HG03159 (cell line): ENCODE measurements at regions not wholly inside any gene's neighbourhood (a gene's known extent, or its start where the extent isn't known, plus 50 kb on each side); places are given as distances from the start of the nearest gene placed in this dataset.

Experiments
- ATAC-seq: cut with Tn5 transposase; IDR thresholded peaks from one replicate; pipeline ENCODE4 v1.9.1; 2021; ENCODE audit warnings: mild to moderate bottlenecking, moderate library complexity; ENCODE audit not compliant: unreplicated experiment

DNA sequence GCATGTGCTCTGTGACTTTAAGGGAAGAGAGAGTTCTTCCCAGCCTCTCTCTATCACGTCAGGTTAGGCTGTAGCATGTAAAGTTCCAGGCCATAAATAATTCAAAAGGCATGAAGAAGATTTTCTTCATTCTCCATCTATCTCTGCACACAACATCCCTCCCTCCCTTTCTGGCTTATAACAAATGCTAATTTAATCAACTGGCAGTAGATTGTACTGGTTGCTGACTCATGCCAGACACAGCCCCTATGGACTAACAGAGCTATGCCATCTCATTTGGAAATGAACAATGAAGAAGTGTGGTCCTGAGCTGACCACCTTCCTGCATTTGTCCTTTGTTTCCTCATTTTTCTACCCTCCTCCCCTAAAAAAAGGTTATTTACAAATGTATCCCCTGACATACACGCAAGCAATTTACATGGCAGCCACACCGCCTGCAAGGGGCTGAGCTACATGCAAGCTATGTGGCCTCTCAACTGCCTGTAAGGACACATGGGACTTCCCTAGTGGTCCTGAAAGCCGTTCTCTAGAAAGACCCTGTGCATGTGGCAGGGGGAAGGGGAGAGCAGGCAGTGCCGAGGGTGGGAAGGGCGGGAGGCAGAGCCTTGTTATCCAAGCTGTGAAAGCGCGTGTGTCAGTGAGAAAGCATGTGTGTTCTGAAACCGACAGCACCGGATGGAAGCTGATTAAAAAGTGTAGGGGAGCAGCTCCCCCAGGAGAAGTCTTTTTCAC lies 90.9 kb upstream of the KLF7 start:
- no peak for ATAC-seq

DNA sequence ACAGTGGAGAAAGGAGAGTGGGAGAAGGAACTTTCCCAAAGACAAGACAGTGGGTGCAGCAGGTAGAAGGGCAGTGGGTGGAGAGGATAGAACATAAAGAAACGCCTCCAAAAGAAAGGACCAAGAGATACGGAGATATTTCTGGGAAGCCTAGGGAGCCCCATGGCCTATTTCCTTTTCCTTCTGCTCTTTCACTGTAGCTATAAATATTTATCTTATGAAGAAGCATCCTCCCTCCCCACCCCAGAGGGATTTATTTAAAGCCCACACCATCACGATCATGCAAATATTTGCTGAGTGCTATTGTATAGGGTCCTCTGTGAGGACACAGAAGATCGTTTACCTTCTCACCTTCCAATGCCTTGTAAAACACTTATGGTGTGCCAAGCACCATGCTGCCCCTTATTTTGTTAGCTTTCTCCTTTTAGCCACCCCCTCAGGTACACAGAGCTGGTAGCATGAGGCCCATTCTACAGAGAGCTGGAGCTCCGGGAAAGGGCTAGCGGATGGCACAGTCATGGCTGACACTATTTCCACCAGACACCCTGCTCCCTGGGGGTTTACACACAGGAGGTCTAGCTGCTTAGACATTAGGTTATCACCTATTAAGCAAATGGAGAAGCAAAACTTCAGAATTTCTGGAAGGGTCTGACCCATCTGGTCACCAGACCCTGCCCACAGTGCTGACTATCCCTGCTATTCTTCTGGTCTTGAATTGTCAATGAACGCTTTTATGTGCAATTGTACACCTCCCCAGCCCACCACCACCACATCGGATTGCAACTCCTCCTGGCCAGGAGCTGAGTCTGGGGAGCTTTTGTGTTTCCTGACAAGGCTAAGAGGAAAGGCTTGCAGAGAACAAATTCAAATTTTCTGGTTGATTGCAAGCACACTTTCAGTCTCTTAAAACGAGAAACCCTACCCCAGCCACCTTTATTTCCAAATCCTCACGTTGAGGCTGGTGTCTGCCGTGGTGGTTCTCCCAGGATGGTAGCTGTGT lies 91.8 kb upstream of the KLF7 start:
- ATAC-seq = no peak

DNA sequence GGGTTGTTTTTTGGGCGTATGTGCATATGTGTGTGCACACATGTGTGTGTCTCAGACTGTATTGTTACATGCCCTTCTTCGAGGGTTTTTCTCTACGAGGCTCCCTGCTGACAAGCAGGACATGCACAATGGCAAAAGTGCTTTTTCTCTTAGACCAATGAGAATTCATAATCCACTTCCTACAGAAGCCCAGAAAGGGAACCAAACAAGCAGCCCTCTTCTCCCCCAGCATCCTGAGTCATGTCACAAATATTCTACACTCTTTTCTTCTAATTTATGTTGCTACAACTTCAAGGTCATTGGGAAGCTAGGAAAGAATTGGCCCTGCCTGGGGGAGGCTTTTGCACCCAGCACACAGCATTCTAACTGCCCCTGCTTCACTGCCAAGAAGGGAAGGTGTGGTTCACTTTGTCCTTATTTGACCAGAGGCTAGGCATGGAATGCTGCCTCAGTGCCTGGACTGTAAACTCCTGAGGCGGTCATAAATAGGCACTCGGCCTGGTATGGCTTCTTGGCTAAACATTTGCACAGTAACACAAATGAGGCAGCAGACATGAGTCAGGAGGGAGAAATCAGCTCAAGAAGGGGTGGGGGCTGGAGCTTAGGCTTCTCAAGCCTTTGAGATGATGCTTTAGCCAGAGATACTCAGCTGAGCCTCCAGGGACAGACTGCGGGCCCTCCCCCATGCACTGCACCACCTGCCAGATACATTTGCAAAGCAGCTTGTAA lies 92.7 kb upstream of the KLF7 start:
- ATAC-seq = no peak

DNA sequence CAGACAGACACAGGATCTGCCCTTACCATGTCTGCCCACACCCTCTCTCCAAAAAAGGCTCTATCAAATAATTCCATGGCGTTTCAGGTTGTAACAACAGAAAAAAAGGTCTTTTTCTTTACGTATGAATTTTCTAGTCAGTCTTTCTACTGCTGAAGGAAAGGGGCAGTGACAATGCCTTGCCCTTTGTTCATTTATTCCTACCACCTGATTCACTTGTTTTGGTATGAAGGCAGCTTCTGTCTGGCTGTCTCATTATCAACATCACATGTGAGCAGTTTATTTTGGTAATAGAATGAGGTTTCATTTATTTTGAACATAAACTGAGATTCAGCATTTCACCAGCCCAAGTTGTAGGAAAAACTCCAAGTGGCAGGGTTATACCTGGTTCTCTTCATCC lies 94.3 kb upstream of the KLF7 start:
- ATAC-seq = no peak

DNA sequence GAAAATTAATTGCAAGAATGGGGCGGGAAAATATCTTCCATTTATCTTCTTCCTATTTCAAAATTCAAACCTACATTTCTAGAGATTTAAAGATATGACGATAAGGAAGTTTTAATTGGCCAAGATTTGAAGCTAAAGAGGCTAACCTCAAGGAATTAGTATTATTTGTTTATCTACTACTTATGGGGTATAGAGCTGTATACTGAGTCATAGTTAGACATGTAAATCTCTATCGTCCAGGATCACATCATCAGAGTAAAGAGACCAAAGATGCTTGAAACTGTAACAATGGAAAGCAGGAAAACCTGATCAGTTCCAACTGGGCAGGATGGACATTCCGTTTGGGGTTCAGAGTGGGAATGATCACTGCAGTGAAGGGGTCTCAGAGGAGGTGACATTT lies 95.2 kb upstream of the KLF7 start:
- no peak for ATAC-seq

DNA sequence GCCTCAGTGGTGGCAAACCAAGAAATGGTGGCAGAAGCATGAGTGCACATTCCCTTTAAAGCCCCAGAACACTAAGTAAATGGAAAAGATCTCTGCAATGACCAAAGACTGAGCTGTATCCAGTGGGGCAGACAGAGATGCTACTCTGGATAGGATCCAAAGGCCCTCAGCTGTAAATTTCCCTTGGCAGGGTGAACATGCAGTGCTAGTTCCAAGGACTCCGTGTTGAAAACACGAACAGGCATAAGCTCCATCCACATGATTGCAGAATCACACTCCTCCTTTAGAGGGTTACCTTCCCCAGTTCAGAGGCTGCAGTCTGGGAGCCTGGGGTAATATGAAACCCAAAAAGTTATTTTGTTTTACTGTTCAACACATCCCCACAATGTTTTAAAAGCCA lies 98.6 kb upstream of the KLF7 start:
- no peak for ATAC-seq

DNA sequence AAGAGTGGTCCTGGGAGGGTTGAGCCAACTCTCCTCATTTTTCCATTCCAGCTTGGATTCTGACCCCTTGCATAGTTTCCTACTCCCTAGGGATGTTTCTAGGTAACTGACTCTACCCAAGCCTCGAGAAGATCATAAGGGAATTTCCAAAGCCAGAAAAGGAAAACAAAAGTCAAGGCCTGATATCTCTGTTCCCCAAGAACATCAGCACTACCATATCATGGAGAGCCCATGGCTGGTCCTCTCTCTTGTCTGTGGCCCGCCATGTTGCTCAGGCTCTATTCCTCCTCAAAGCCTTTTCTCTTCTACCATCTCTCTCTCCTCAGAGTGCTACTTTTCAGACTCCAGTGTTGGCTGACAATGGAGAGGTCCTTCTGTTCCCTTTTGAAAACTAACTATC lies 99.6 kb upstream of the KLF7 start:
- no peak for ATAC-seq

DNA sequence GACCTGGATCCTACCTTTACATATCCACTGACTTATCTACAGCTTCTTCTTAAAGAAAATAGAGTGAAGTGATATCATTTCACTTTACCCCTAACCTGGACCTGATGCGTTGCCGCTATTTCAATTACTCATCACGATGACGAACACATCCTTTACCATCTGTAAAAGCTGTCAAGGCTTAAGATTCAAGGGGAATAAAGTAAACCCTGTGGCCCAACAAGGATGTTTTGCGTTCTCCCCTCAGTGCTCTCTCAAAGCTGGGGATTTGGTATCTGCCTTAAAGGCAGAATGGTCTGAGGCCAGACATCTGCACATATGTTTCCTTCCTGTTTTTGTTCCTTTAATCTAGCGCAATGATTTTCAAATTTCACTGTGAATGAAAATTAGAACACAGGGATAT lies 100.1 kb upstream of the KLF7 start:
- ATAC-seq = no peak

DNA sequence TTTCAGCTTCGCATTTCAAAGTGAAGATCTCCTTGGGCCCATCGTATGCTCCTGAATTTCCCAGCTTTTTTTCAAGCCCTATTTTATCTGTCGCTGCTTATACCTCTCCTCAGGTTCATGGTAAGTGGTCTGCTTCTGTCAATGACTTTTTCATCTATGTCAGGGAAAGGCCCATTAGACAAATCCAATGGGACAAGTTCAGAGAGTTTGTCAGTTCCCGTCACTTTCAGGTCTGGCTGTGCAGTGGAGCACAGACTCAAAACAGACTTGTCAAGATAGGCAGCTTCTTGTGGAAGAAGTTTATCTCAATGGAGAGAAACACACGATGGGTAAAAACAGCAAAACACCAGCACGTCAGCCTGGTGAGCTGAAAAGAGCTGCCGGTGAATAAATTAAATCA lies 100.9 kb upstream of the KLF7 start:
- no peak for ATAC-seq

DNA sequence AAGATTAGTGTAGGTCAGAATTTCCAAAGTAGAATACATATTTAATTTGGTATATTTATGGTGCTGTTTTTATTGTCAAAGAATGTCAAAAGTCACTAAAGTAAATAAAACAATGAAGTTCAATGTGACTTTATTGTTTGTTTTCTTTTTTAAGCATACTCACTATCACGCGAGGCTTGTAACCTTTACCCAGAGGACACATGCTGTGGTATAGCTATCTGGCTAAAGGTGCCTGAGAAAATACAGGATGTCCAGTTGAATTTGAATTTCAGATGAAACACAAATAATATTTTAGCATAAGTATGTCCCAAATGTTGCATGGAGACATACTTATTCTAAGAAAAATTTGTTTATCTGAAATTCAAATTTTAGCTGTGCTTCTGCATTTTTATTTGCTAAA lies 103.3 kb upstream of the KLF7 start:
- ATAC-seq = no peak

DNA sequence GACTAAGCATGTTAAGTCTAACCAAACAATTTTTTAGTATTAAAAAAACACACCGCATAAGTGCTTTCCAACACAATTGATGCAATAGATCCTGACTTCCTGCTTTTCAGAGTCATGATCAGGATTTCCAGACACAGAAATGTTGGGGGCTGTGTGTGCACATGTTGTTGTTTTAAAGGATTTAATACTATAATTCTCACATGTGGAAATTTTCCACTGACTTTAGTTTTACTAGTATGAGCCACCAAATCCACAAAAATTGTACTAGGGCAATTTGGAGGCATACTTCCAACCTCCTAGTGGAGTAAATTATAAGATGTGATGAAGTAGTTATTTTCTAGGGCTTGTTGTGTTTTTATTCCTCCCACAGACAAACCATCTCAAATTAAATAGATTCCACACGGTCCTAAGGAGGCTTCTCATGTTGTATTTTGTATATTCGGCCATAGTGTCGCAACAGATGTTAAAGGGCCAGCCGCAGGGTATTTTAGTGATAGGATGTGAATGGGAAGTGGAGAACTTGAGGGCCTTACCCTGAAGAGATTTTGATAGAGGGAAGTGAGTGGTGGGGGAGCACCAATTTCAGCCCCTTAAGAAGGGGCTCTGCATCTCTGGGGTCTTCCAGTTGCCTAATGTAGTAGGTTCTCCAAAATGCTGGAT lies 108.9 kb upstream of the KLF7 start:
- no peak for ATAC-seq

DNA sequence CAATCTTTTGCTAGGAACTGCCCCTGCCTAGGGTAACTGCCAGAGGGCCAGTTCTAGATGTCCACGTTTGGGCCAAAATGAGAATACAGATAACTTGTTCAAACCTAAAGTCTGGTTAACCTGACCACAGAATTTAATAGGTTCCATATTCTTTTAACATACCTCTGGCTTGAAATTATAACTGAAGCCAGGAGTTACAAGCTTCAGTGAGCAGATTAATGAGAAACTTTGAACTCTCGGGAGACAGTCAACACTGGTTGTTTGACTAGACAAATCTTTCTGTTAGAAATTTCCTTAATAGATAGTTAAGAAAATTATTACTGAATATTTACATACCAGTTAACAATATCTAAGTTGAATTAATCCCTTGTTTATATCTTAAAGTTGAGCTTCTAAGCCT lies 110.0 kb upstream of the KLF7 start:
- no peak for ATAC-seq

DNA sequence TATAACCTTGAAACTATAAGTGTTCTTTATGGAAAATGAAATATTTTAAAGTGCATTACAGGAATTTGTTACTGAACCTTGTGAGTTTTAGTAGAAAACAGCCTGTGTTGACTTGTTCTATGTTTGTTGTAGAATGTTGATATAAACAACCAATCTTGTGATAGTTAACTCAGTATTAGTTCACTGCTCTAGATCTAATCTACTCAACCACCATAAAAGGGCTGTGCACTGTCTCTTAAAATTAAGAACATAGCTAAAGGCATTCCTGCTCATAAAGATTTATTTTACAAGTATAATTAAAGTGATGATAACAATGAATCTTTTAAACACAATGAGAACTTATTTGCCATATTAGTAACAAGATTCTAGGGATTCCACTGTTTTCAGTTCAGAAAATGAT lies 110.5 kb upstream of the KLF7 start:
- ATAC-seq = no peak

DNA sequence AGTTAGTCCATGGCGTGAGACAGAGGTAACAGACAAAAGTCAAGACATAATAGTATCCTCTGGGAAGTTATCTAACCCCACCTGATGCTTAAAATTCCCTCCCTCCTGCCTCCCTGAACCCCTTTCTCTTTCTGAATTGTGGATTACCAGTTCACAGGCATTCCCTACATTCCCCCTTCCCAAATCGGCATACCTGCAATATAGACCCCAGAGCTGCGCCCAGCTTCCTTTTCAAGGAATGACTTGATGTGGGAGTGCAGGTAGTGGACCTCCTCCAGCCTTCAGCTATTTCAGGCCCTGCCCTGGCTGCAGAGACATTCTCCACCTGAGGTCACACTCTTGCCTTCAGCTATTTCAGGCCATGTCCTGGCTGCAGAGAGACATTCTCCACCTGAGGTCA lies 111.1 kb upstream of the KLF7 start:
- ATAC-seq = no peak

DNA sequence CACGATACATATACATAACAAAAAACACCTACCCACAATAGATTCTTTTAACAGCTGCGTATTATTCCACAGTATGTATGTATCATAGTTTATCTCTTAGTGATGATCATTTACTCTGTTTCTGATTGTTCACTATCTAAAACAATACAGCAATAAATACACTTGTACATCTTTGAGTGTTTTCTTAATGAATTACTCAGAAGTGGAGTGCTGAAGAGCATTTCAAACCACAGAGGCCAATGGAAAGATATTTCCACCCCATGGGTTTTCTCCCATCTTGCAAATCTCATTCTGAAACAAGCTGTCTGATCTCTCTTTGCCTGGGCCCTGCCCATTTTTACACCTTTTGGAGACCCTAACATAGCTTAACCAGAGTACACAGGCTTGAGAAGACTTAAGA lies 113.8 kb upstream of the KLF7 start:
- ATAC-seq = no peak

DNA sequence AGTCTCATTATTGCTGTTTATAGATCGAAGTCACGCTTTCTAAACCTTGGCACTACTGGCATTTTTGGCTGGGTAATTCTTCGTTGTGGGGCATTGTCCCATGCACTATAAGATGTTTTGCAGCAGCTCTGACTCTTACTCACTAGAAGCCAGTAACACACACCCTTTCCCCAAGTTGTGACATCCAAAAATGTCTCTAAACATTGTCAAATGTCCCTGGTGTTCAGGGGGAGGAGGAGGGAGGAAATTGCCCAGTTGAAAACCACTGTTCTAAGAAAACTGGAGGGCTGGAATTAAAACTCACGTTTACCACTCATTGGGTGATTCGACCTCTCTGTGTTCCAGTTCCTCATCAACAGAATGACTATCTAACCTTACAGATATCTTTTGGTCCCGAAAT lies 115.7 kb upstream of the KLF7 start:
- no peak for ATAC-seq

DNA sequence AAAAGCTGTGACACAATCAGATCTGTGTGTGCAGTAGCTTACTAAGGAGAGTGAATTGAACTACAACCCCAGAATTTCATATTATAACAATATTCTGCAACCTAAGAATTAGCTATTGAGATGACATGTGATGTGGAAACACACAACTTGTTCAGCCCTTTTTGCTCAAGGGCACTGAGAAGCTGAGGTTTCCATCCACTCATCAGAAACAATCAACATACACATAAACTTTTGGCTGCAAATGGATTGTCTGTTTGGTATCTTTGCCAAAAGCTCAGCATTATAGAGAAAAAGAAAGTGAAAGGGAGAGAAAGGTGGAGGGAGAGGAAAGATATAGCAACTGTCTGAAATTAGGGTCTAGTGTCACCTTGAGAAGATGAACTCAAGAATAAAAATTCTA lies 117.2 kb upstream of the KLF7 start:
- peak; percentile 48 for ATAC-seq

DNA sequence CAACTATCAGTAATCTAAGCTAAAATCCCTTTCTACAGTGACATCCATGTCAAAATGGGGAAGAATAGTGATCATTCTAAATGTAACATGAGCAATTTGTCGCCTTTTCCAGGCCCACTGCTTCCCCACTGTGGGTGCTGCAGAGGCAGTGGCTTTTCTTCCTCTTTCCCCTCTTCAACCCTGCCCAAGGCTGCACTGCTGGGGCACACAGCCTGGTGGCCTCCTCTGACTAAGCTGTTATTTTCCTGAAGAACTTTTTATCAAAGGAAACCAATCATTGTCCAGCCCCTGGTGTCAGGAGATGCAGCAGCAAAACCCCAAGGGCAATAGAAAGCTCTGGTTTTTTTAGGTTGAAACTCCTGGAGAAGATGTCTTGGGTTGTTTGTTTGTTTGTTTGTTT lies 117.6 kb upstream of the KLF7 start:
- ATAC-seq = peak; percentile 50

DNA sequence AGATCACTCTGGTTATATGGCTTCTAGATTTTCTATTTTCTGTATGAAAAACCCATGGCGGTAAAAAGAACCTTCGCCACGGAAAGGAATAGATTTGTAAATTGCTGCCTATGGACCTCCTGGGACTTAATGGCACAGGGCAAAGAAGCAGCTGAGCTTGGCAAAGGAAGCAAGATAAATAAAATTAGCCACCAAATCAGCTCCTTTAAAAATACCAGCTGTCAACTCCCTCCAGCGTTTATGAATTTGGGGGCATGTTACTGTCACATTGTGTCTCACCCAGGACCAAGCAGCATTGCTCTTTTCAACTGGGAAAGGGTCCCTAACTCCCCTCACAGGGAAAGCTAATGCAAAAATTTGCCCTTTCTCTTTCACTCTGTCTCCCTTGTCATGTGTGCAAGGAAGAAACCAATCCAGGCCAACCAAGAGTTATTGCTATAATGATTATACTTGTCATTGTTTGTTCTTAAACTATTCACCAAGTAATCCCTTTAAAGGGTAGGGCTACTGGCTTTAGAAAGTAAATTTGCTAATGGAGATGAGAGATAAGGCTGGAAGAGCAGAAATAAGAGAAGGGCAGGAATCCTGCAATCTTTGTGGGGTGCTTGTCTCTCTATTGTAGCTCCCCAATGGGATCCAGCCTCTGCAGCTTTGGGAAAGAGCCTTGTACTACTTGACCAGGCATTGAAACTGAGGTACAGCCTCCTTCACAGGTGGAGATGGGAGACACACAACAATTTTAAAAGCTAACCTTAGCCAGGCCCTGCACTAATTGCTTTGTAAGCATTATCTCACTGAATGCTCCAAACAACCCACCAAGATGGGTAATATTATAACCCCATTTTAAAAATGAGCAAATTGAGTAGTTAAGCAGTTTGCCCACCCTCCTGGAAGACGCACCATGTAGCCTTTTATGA lies 119.1 kb upstream of the KLF7 start:
- no peak for ATAC-seq

DNA sequence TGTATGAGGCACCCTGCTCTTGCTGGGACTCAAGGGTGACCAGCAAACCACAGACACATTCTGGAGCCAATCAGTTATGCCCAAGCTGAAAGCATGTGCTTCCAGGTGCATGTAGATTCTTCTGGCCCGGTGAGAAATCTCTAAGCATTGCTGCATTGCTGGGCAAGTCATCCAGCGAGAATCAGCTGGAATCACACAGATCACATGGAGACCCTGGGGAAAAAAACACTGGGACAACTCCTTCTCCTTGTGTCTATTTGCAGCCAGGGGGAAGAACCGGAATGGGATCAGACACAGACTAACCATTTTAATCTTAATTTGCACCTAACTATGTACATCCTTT lies 119.7 kb upstream of the KLF7 start:
- no peak for ATAC-seq
